OCI-LY7 (cell line): ENCODE measurements at regions not wholly inside any gene's neighbourhood (a gene's known extent, or its start where the extent isn't known, plus 50 kb on each side); places are given as distances from the start of the nearest gene placed in this dataset.

Experiments used
- BruUV-seq: library from RNA; stranded (reverse); fragments of 400-500 nt; replicated peaks from 2 replicates; lab custom pipeline; 2021; lab: Mats Ljungman, UMichigan
- CTCF ChIA-PET: fragments of 300-600 bp; sonication (Branson Sonifier 250); formaldehyde crosslinking; loops from one replicate; lab custom pipeline; 2022; ENCODE audit warnings: antibody characterized with exemption; ENCODE audit not compliant: unreplicated experiment; lab: Charles Lee
- POLR2A ChIA-PET: fragments of 300-600 bp; sonication (Branson Sonifier 250); formaldehyde crosslinking; loops from one replicate; lab custom pipeline; 2022; ENCODE audit warnings: antibody characterized with exemption; lab: Charles Lee
- DNase-seq: peaks from one replicate; pipeline ENCODE4 v3.0.0-alpha.2; 2015; ENCODE audit warnings: low spot score
- H2AFZ ChIP-seq: fragments of 200-600 bp; sonication (generic), shearing (Covaris generic); 2 replicates; pipeline ENCODE4 v1.6.1; 2014; ENCODE audit warnings: mild to moderate bottlenecking, antibody characterized with exemption, low read length, moderate library complexity
- H3K27ac ChIP-seq: fragments of 200-600 bp; sonication (generic); 2 replicates; pipeline ENCODE4 v1.5.1; 2014; ENCODE audit warnings: mixed run types, low read depth, mild to moderate bottlenecking, moderate library complexity, low read length, inconsistent platforms; ENCODE audit not compliant: poor library complexity, severe bottlenecking
- H3K36me3 ChIP-seq: fragments of 200-600 bp; sonication (generic); 2 replicates; pipeline ENCODE4 v1.6.1; 2014; ENCODE audit warnings: mild to moderate bottlenecking, antibody characterized with exemption, low read length, moderate library complexity, mixed read lengths; ENCODE audit not compliant: insufficient read depth
- H3K4me1 ChIP-seq: fragments of 200-600 bp; sonication (generic); 2 replicates; pipeline ENCODE4 v1.5.1; 2014; ENCODE audit warnings: mild to moderate bottlenecking, low read length; ENCODE audit not compliant: insufficient read depth, poor library complexity, severe bottlenecking
- H3K4me2 ChIP-seq: fragments of 200-600 bp; sonication (generic); 2 replicates; pipeline ENCODE4 v1.6.1; 2014; ENCODE audit warnings: mild to moderate bottlenecking, low read length
- H3K4me3 ChIP-seq: fragments of 200-600 bp; sonication (generic); 2 replicates; pipeline ENCODE4 v1.5.1; 2014; ENCODE audit warnings: mild to moderate bottlenecking, low read depth, low read length; ENCODE audit not compliant: poor library complexity, severe bottlenecking
- H3K79me2 ChIP-seq: fragments of 200-600 bp; sonication (generic); 2 replicates; pipeline ENCODE4 v1.6.1; 2016; ENCODE audit warnings: low read depth, mild to moderate bottlenecking, low read length, moderate library complexity, mixed read lengths; ENCODE audit not compliant: insufficient read depth
- H3K9me2 ChIP-seq: fragments of 200-600 bp; sonication (generic); 2 replicates; pipeline ENCODE4 v1.6.1; 2016; ENCODE audit warnings: mild to moderate bottlenecking, low read length, mixed read lengths; ENCODE audit not compliant: insufficient read depth
- H3K9me3 ChIP-seq: fragments of 200-600 bp; sonication (generic); 2 replicates; pipeline ENCODE4 v1.6.1; 2014; ENCODE audit warnings: mild to moderate bottlenecking, mixed run types, low read length, mixed read lengths
- H4K20me1 ChIP-seq: fragments of 200-600 bp; sonication (generic); 2 replicates; pipeline ENCODE4 v1.6.1; 2014; ENCODE audit warnings: mild to moderate bottlenecking, antibody characterized with exemption, low read length, moderate library complexity, mixed read lengths; ENCODE audit not compliant: insufficient read depth
- CTCF ChIP-seq: fragments of 200-600 bp; sonication (generic); conservative IDR thresholded peaks from 2 replicates; pipeline ENCODE4 v1.5.1; 2014; ENCODE audit warnings: mild to moderate bottlenecking, antibody characterized with exemption, low read length, moderate library complexity, mixed read lengths
- EZH2phosphoT487 ChIP-seq: fragments of 200-600 bp; sonication (generic); IDR thresholded peaks from 2 replicates; pipeline ENCODE4 v1.6.1; 2018; ENCODE audit warnings: low read depth, borderline replicate concordance, mild to moderate bottlenecking, mixed run types, antibody characterized with exemption, low read length, moderate library complexity, mixed read lengths
- intact Hi-C: fragments of 100-400 bp; cut with micrococcal nuclease; formaldehyde crosslinking; loops from one replicate; pipeline ENCODE4 v1.10.0; 2022; ENCODE audit not compliant: unreplicated experiment

GRCh38 chr11:119832202-119832935 lies 103.4 kb upstream of the NECTIN1 start:
- ChIA-PET CTCF (interaction anchor here (0.5 kb wide), 1 partner anchor 9 kb away, joined by 3 read pairs; no protein-coding TSS in a partner anchor), POLR2A (no interaction called here)

GRCh38 chr11:119831011-119831410 lies 102.0 kb upstream of the NECTIN1 start:
- H3K4me1 ChIP-seq, result no peaks in the 10 kb centered on the region
- TF ChIP-seq EZH2phosphoT487 (no peak), CTCF (no peak)
- ChIA-PET POLR2A (no interaction called here), CTCF (no interaction called here)
- intact Hi-C loops, result no loop called here
- H3K4me2 ChIP-seq, result no peak overlapping the region
- H4K20me1 ChIP-seq, result no peaks in the 10 kb centered on the region
- no peaks in the 10 kb centered on the region for H3K36me3 ChIP-seq
- no peaks in the 10 kb centered on the region for H3K9me2 ChIP-seq
- H3K9me3 ChIP-seq, result no peaks in the 10 kb centered on the region
- H3K4me3 ChIP-seq, result no peak overlapping the region
- no peaks in the 10 kb centered on the region for H3K79me2 ChIP-seq
- H2AFZ ChIP-seq, result no peak overlapping the region
- no peak for DNase-seq
- no peak overlapping the region for H3K27ac ChIP-seq
- no TSS peak for BruUV-seq

More at GRCh38 chr11:119832202-119832935, 103.4 kb upstream of the NECTIN1 start:
- no peaks in the 10 kb centered on the region for H3K9me3 ChIP-seq
- intact Hi-C loops, result no loop called here
- H3K4me3 ChIP-seq, result no peak overlapping the region
- H3K9me2 ChIP-seq, result no peaks in the 10 kb centered on the region
- H3K27ac ChIP-seq, result no peak overlapping the region
- BruUV-seq, result no TSS peak
- TF ChIP-seq CTCF (no peak), EZH2phosphoT487 (no peak)
- no peak overlapping the region for H2AFZ ChIP-seq
- DNase-seq, result no peak
- no peaks in the 10 kb centered on the region for H4K20me1 ChIP-seq
- H3K4me2 ChIP-seq, result no peak overlapping the region
- H3K4me1 ChIP-seq, result no peaks in the 10 kb centered on the region
- H3K36me3 ChIP-seq, result no peaks in the 10 kb centered on the region
- H3K79me2 ChIP-seq, result no peaks in the 10 kb centered on the region

- Histone ChIP-seq H3K4me3 (no peak overlapping the region), H3K4me2 (no peak overlapping the region), H3K36me3 (no peaks in the 10 kb centered on the region), H3K9me2 (no peaks in the 10 kb centered on the region), H3K27ac (no peak overlapping the region), H3K79me2 (no peaks in the 10 kb centered on the region), H3K4me1 (no peaks in the 10 kb centered on the region), H2AFZ (no peak overlapping the region), H3K9me3 (no peaks in the 10 kb centered on the region), H4K20me1 (no peaks in the 10 kb centered on the region)
- ChIA-PET POLR2A (no interaction called here), CTCF (no interaction called here)
- DNase-seq, result no peak
- intact Hi-C loops, result no loop called here
- TF ChIP-seq EZH2phosphoT487, result no peak
- TF ChIP-seq CTCF, result no peak
- no TSS peak for BruUV-seq
These were observed 101.4 kb upstream of the NECTIN1 start for GRCh38 chr11:119830400-119830799.
